Liver (tissue), 3 donors: ENCODE measurements at regions not wholly inside any gene's neighbourhood (a gene's known extent, or its start where the extent isn't known, plus 50 kb on each side); places are given as distances from the start of the nearest gene placed in this dataset.

Experiments
- CTCF ChIP-seq: fragments of 150-350 bp; IDR thresholded peaks from 2 replicates; pipeline ENCODE4 v1.5.1; 2017; ENCODE audit warnings: improper control_type of control experiment, low read depth, low read length; ENCODE audit not compliant: missing input control
- JUND ChIP-seq, 2 donors: IDR thresholded peaks; 2 replicates each; pipeline ENCODE4 v1.6.1; 2016; ENCODE audit warnings: antibody characterized with exemption in 2 of 2
- MAX ChIP-seq: IDR thresholded peaks from 2 replicates; pipeline ENCODE4 v1.6.1; 2016; ENCODE audit warnings: antibody characterized with exemption
- REST ChIP-seq: IDR thresholded peaks from 2 replicates; pipeline ENCODE4 v1.6.1; 2016; ENCODE audit warnings: antibody characterized with exemption, mild to moderate bottlenecking
- RXRA ChIP-seq, 2 donors: IDR thresholded peaks; 2 replicates each; pipeline ENCODE4 v1.6.1; 2017 to 2018; ENCODE audit warnings: antibody characterized with exemption in 2 of 2, mild to moderate bottlenecking in 1 of 2
- TAF1 ChIP-seq: conservative IDR thresholded peaks from 2 replicates; pipeline ENCODE4 v1.6.1; 2016; ENCODE audit warnings: antibody characterized with exemption, mild to moderate bottlenecking
- ZBTB33 ChIP-seq: IDR thresholded peaks from 2 replicates; pipeline ENCODE4 v1.6.1; 2016; ENCODE audit warnings: antibody characterized with exemption
- donor health status: healthy.
- donor health status: healthy.

GRCh38 chr4:59647500-59647899, 1552.6 kb upstream of the ADGRL3 start:
- no peak for TF ChIP-seq CTCF
- no peak for TF ChIP-seq MAX
- no peak for TF ChIP-seq REST
- TF ChIP-seq ZBTB33 = no peak
- no peak for TF ChIP-seq TAF1
- TF ChIP-seq JUND (IDR thresholded peaks at IDR 0.05) = no peak
- no peak for TF ChIP-seq RXRA (IDR thresholded peaks at IDR 0.05)
